ENCODE measurements at regions not wholly inside any gene's neighbourhood (a gene's known extent, or its start where the extent isn't known, plus 50 kb on each side); places are given as distances from the start of the nearest gene placed in this dataset.

GRCh38 chr3:76869726-76870384, 170.0 kb upstream of the ROBO2 start:
- Histone ChIP-seq H2AK5ac (ENCODE audit: low read depth, low read length) (no peak overlapping the region), H3K4me2 (ENCODE audit: insufficient read depth in 1 of 2, low read depth in 2 of 2, low read length in 2 of 2) (no peak overlapping the region), H3K23ac (ENCODE audit: insufficient read length) (no peak overlapping the region), H3K9ac (replicated peaks in 1 of 4; ENCODE audit: extremely low read depth in 1 of 4, low read depth in 3 of 4, low read length in 3 of 4) (no peak overlapping the region), H2BK5ac (ENCODE audit: low read depth, low read length) (no peak overlapping the region), H3K4me3 (ENCODE audit: extremely low read depth in 1 of 4, insufficient read depth in 2 of 4, low read depth in 3 of 4, low read length in 4 of 4) (no peak overlapping the region), H3K27me3 (replicated peaks in 1 of 4; ENCODE audit: control insufficient read depth in 3 of 4, extremely low read depth in 1 of 4, insufficient read depth in 3 of 4, low read length in 3 of 4) (no peaks in the 10 kb centered on the region), H3K18ac (ENCODE audit: extremely low read depth, low read length) (no peak overlapping the region), H2BK120ac (replicated peaks; ENCODE audit: low read depth, low read length) (no peak overlapping the region), H3K27ac (ENCODE audit: low read depth, low read length) (no peak overlapping the region), H2AFZ (ENCODE audit: low read length) (no peak overlapping the region), H2BK12ac (ENCODE audit: low read depth, low read length) (no peak overlapping the region), H4K8ac (ENCODE audit: extremely low read depth, insufficient read depth, low read length) (no peak overlapping the region), H3K9me3 (ENCODE audit: insufficient read depth in 2 of 2, low read depth in 1 of 2, low read length in 1 of 2) (no peaks in the 10 kb centered on the region), H3K14ac (ENCODE audit: insufficient read length) (no peak overlapping the region), H3K56ac (replicated peaks; ENCODE audit: insufficient read length, low read depth, low read length) (no peak overlapping the region), H3K23me2 (ENCODE audit: low read depth, low read length) (no peaks in the 10 kb centered on the region), H3K79me1 (ENCODE audit: low read depth, low read length) (no peaks in the 10 kb centered on the region), H3K79me2 (ENCODE audit: control insufficient read depth in 1 of 2, insufficient read depth in 2 of 2, low read length in 2 of 2) (no peaks in the 10 kb centered on the region), H4K5ac (ENCODE audit: insufficient read length, low read depth, low read length) (no peak overlapping the region), H3K4me1 (replicated peaks in 1 of 4; ENCODE audit: control insufficient read depth in 3 of 4, insufficient read depth in 4 of 4, low read length in 3 of 4) (no peaks in the 10 kb centered on the region), H2BK20ac (ENCODE audit: low read length) (no peak overlapping the region), H2BK15ac (ENCODE audit: low read length) (no peak overlapping the region), H3K36me3 (ENCODE audit: control insufficient read depth in 2 of 4, insufficient read depth in 4 of 4, low read length in 3 of 4) (no peaks in the 10 kb centered on the region), H4K20me1 (replicated peaks in 1 of 2; ENCODE audit: control insufficient read depth in 1 of 2, insufficient read depth in 2 of 2, low read length in 2 of 2) (no peaks in the 10 kb centered on the region), H3K4ac (replicated peaks; ENCODE audit: insufficient read length, low read depth, low read length) (no peak overlapping the region), H4K91ac (replicated peaks; ENCODE audit: insufficient read length, low read length) (no peak overlapping the region)
- 94% methylated on average over 3 of the region's 3 CpGs; no CpG with 5 or more reads in 1 of the 2 experiments for WGBS, 2 experiments (ENCODE audit: extremely low coverage in 1 of 2, insufficient coverage in 1 of 2, insufficient read length in 1 of 2, insufficient replicate concordance in 2 of 2, low coverage in 1 of 2, low lambda C conversion rate in 2 of 2, missing lambda C conversion rate in 1 of 2)
- DNase-seq (ENCODE audit: low read depth in 1 of 2, low spot score in 2 of 2) (no peak), FAIRE-seq (no peak)
- no peak for TF ChIP-seq TAF7 (optimal IDR thresholded peaks at IDR 0.05; ENCODE audit: borderline replicate concordance, low read depth, low read length)
- CTCF ChIA-PET (ENCODE audit: partially characterized antibody) = interaction anchor here (0.7 kb wide), 1 partner anchor 18 kb away, joined by 3 read pairs; no protein-coding TSS in a partner anchor
- POLR2A ChIA-PET (ENCODE audit: partially characterized antibody) = no interaction called here

All from H1 (cell line).